Aorta (tissue), 5 donors: ENCODE measurements at regions not wholly inside any gene's neighbourhood (a gene's known extent, or its start where the extent isn't known, plus 50 kb on each side); places are given as distances from the start of the nearest gene placed in this dataset.

Experiments used
- ATAC-seq: fragments of 200-7000 bp; cut with Tn5 transposase; one replicate; pipeline ENCODE4 v1.9.1; 2022; ENCODE audit warnings: moderate library complexity; ENCODE audit not compliant: low FRiP score
- DNase-seq, 2 donors: peaks; one replicate each; pipeline ENCODE4 v3.0.0-alpha.2; 2020
- H3K27ac ChIP-seq, 2 donors: one replicate each; pipeline ENCODE4 v1.5.1; 2013; ENCODE audit warnings: low read length in 2 of 2, mild to moderate bottlenecking in 2 of 2, moderate library complexity in 2 of 2, control low read depth in 1 of 2, inconsistent platforms in 1 of 2, low read depth in 1 of 2
- H3K27me3 ChIP-seq, 2 donors: one replicate each; pipeline ENCODE4 v1.6.1; 2013; ENCODE audit warnings: control low read depth in 1 of 2, low read length in 1 of 2, mild to moderate bottlenecking in 1 of 2, moderate library complexity in 1 of 2; ENCODE audit not compliant: insufficient read depth in 2 of 2, control insufficient read depth in 1 of 2
- H3K36me3 ChIP-seq, 2 donors: one replicate each; pipeline ENCODE4 v1.6.1; 2013; ENCODE audit warnings: control low read depth in 1 of 2, low read length in 1 of 2, mild to moderate bottlenecking in 1 of 2; ENCODE audit not compliant: insufficient read depth in 2 of 2, control insufficient read depth in 1 of 2
- H3K4me1 ChIP-seq, 2 donors: one replicate each; pipeline ENCODE4 v1.6.1; 2013; ENCODE audit warnings: low read length in 2 of 2, control low read depth in 1 of 2, mild to moderate bottlenecking in 1 of 2, moderate library complexity in 1 of 2; ENCODE audit not compliant: insufficient read depth in 2 of 2, control insufficient read depth in 1 of 2
- H3K4me3 ChIP-seq, 2 donors: one replicate each; pipeline ENCODE4 v1.5.1; 2013; ENCODE audit warnings: low read length in 2 of 2, control low read depth in 1 of 2, mild to moderate bottlenecking in 1 of 2
- H3K9me3 ChIP-seq: one replicate; pipeline ENCODE4 v1.6.1; 2013; ENCODE audit warnings: mild to moderate bottlenecking, low read length; ENCODE audit not compliant: control insufficient read depth
- whole genome bisulfite sequencing, 2 donors: extraction: QIAGEN DNeasy Blood & Tissue Kit; methylation state at CpG; one replicate each; pipeline ENCODE4 v1.1.7; 2013; 5-methylcytosine and 5-hydroxymethylcytosine counted together
- intact Hi-C, 2 donors: fragments of 100-400 bp; cut with DNase I; formaldehyde crosslinking; loops; one replicate each; pipeline versions ENCODE4 v1.14.2 to v1.15.0; 2022
- donor health status: healthy with polysubstance abuse.
- donor health status: Bipolar disorder and iron deficiency.
- donor health status: DM: no; HTN: no; CAD: no.
- donor health status: DM: no; HTN: no; CAD: no.
- donor health status: DM: yes; HTN: yes; CAD: no.

GRCh38 chr13:39881383-39881782 is 225.9 kb downstream of the COG6 start:
- Histone ChIP-seq H3K4me3 (no peak overlapping the region), H3K36me3 (no peaks in the 10 kb centered on the region), H3K27me3 (no peaks in the 10 kb centered on the region), H3K27ac (no peak overlapping the region), H3K9me3 (no peaks in the 10 kb centered on the region), H3K4me1 (peaks cover 0 to 1% of the 10 kb centered on the region in 2 donors)
- DNase-seq (no peak), ATAC-seq (no peak)
- 44 to 47% methylated on average over 2 of the region's 2 CpGs for WGBS, 2 donors
- intact Hi-C loops: no loop called here

- no peak for DNase-seq
- intact Hi-C loops: no loop called here
- 37 to 40% methylated on average over 1 of the region's 1 CpG for WGBS, 2 donors
- Histone ChIP-seq H3K4me1 (no peaks in the 10 kb centered on the region), H3K36me3 (no peaks in the 10 kb centered on the region), H3K27me3 (no peaks in the 10 kb centered on the region), H3K9me3 (no peaks in the 10 kb centered on the region), H3K4me3 (no peak overlapping the region), H3K27ac (no peak overlapping the region)
- no peak for ATAC-seq
These were observed 226.4 kb downstream of the COG6 start for GRCh38 chr13:39881887-39882286.

GRCh38 chr13:39884166-39884565 is 228.7 kb downstream of the COG6 start:
- no peak overlapping the region for H3K4me3 ChIP-seq
- DNase-seq (no peak), ATAC-seq (no peak)
- H3K36me3 ChIP-seq: no peaks in the 10 kb centered on the region
- no peaks in the 10 kb centered on the region for H3K9me3 ChIP-seq
- H3K27me3 ChIP-seq: no peaks in the 10 kb centered on the region
- no peaks in the 10 kb centered on the region for H3K4me1 ChIP-seq
- H3K27ac ChIP-seq: no peak overlapping the region
- intact Hi-C loops: no loop called here
- 0% methylated on average over 1 of the region's 1 CpG for WGBS, 2 donors

- Histone ChIP-seq H3K27me3 (no peaks in the 10 kb centered on the region), H3K4me3 (no peak overlapping the region), H3K36me3 (no peaks in the 10 kb centered on the region), H3K27ac (no peak overlapping the region), H3K9me3 (no peaks in the 10 kb centered on the region), H3K4me1 (peaks cover 0 to 3% of the 10 kb centered on the region in 2 donors)
- DNase-seq: no peak
- intact Hi-C loops: no loop called here
- ATAC-seq: no peak
These were observed 230.9 kb downstream of the COG6 start for GRCh38 chr13:39886336-39886735.

- WGBS, 2 donors: 17 to 20% methylated on average over 2 of the region's 2 CpGs
- Histone ChIP-seq H3K36me3 (no peaks in the 10 kb centered on the region), H3K27ac (no peak overlapping the region), H3K4me3 (no peak overlapping the region), H3K4me1 (peaks cover 0 to 3% of the 10 kb centered on the region in 2 donors), H3K9me3 (no peaks in the 10 kb centered on the region), H3K27me3 (no peaks in the 10 kb centered on the region)
- no peak for ATAC-seq
- intact Hi-C loops: no loop called here
- DNase-seq: no peak
These were observed 231.9 kb downstream of the COG6 start for GRCh38 chr13:39887387-39887786.

GRCh38 chr13:39888865-39889810 is 233.7 kb downstream of the COG6 start:
- intact Hi-C loops: no loop called here

GRCh38 chr13:39890537-39890936 is 235.1 kb downstream of the COG6 start:
- WGBS, 2 donors: 79 to 94% methylated on average over 4 of the region's 4 CpGs
- no peaks in the 10 kb centered on the region for H3K27me3 ChIP-seq
- DNase-seq: no peak
- intact Hi-C loops: no loop called here
- no peak for ATAC-seq
- no peak overlapping the region for H3K27ac ChIP-seq
- peaks cover 2 to 5% of the 10 kb centered on the region in 2 donors for H3K4me1 ChIP-seq
- H3K9me3 ChIP-seq: no peaks in the 10 kb centered on the region
- no peaks in the 10 kb centered on the region for H3K36me3 ChIP-seq
- no peak overlapping the region for H3K4me3 ChIP-seq

More at GRCh38 chr13:39888865-39889810, 233.7 kb downstream of the COG6 start:
- no peaks in the 10 kb centered on the region for H3K36me3 ChIP-seq
- peaks cover 2 to 5% of the 10 kb centered on the region in 2 donors for H3K4me1 ChIP-seq
- no peak for DNase-seq
- H3K9me3 ChIP-seq: no peaks in the 10 kb centered on the region
- peak overlapping the region in 1 of 2 donors; percentile 2 for H3K27ac ChIP-seq
- ATAC-seq: no peak
- no peaks in the 10 kb centered on the region for H3K27me3 ChIP-seq
- H3K4me3 ChIP-seq: no peak overlapping the region
- 30 to 31% methylated on average over 4 of the region's 4 CpGs for WGBS, 2 donors

- WGBS, 2 donors: 51 to 58% methylated on average over 10 of the region's 10 CpGs
- no peaks in the 10 kb centered on the region for H3K36me3 ChIP-seq
- peaks cover 2 to 5% of the 10 kb centered on the region in 2 donors for H3K4me1 ChIP-seq
- no peak overlapping the region for H3K4me3 ChIP-seq
- H3K27me3 ChIP-seq: no peaks in the 10 kb centered on the region
- H3K9me3 ChIP-seq: no peaks in the 10 kb centered on the region
- DNase-seq (peak in 1 of 2 donors; percentile 55), ATAC-seq (peak; percentile 79)
- no peak overlapping the region for H3K27ac ChIP-seq
- intact Hi-C loops: no loop called here
These were observed 237.5 kb downstream of the COG6 start for GRCh38 chr13:39892721-39893685.
